ENCODE measurements at regions not wholly inside any gene's neighbourhood (a gene's known extent, or its start where the extent isn't known, plus 50 kb on each side); places are given as distances from the start of the nearest gene placed in this dataset.

DNA sequence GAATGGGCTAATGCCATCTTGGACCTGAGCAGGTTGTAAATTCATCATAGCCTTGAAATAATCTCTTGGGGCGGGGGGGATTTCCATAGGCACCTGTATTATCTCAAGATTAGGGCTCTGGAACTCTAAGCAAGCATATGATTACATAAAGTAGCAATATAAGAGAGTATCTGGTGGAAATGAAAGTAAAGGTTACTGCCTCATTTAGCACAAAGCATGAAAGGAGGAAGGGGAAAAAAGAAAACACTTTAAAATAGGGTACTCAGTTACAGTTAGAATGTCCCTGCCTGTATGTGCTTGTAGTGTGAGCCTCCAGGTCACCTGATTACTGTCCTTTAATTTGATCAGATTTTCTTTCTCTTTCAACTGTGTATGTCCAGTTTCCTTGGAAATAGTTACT is 1079.7 kb upstream of the CDH18 start:
- H3K4me1 Mint-ChIP-seq (ENCODE audit: low read depth): no peaks in the 10 kb centered on the region
- TF ChIP-seq CTCF (IDR thresholded peaks at IDR 0.05): no peak
- no peak overlapping the region for H3K4me3 Mint-ChIP-seq
- H3K9me3 Mint-ChIP-seq: peaks cover 52% of the 10 kb centered on the region
- no peaks in the 10 kb centered on the region for H3K27me3 Mint-ChIP-seq (ENCODE audit: insufficient read depth)
- DNase-seq: no peak
- 0 out of 2 replicates have a peak, but pooled peaks cover 2% of the 10 kb centered on the region for H3K36me3 Mint-ChIP-seq (ENCODE audit: low read depth)
- H3K27ac Mint-ChIP-seq: no peak overlapping the region

GRCh38 chr5:21063146-21063545 is 1075.1 kb upstream of the CDH18 start:
- peaks cover 71% of the 10 kb centered on the region for H3K9me3 Mint-ChIP-seq
- no peak overlapping the region for H3K27ac Mint-ChIP-seq
- no peaks in the 10 kb centered on the region; the same call in 1 of the 2 replicates for H3K27me3 Mint-ChIP-seq (ENCODE audit: insufficient read depth)
- no peaks in the 10 kb centered on the region for H3K4me1 Mint-ChIP-seq (ENCODE audit: low read depth)
- 0 out of 2 replicates have a peak, but pooled peaks cover 6% of the 10 kb centered on the region for H3K36me3 Mint-ChIP-seq (ENCODE audit: low read depth)
- no peak overlapping the region for H3K4me3 Mint-ChIP-seq
- TF ChIP-seq CTCF (IDR thresholded peaks at IDR 0.05): no peak
- DNase-seq: no peak

GRCh38 chr5:21058289-21058688 is 1070.3 kb upstream of the CDH18 start:
- Mint-ChIP-seq H3K27ac (no peak overlapping the region), H3K4me1 (ENCODE audit: low read depth) (no peaks in the 10 kb centered on the region), H3K9me3 (peaks cover 45% of the 10 kb centered on the region), H3K36me3 (ENCODE audit: low read depth) (0 out of 2 replicates have a peak, but pooled peaks cover 6% of the 10 kb centered on the region), H3K27me3 (ENCODE audit: insufficient read depth) (no peaks in the 10 kb centered on the region; the same call in 1 of the 2 replicates), H3K4me3 (no peak overlapping the region)
- DNase-seq: no peak
- no peak for TF ChIP-seq CTCF (IDR thresholded peaks at IDR 0.05)

- Mint-ChIP-seq H3K9me3 (peaks cover 36% of the 10 kb centered on the region), H3K27me3 (ENCODE audit: insufficient read depth) (no peaks in the 10 kb centered on the region), H3K27ac (no peak overlapping the region), H3K36me3 (ENCODE audit: low read depth) (no peaks in the 10 kb centered on the region), H3K4me3 (no peak overlapping the region), H3K4me1 (ENCODE audit: low read depth) (no peaks in the 10 kb centered on the region)
- no peak for TF ChIP-seq CTCF (IDR thresholded peaks at IDR 0.05)
- DNase-seq: no peak
Measured at GRCh38 chr5:21051945-21052344, 1063.9 kb upstream of the CDH18 start.

- no peaks in the 10 kb centered on the region for H3K4me1 Mint-ChIP-seq (ENCODE audit: low read depth)
- peaks cover 41% of the 10 kb centered on the region for H3K9me3 Mint-ChIP-seq
- H3K27me3 Mint-ChIP-seq (ENCODE audit: insufficient read depth): no peaks in the 10 kb centered on the region
- H3K36me3 Mint-ChIP-seq (ENCODE audit: low read depth): no peaks in the 10 kb centered on the region
- no peak for TF ChIP-seq CTCF (IDR thresholded peaks at IDR 0.05)
- DNase-seq: no peak
- H3K4me3 Mint-ChIP-seq: no peak overlapping the region
- H3K27ac Mint-ChIP-seq: no peak overlapping the region
Measured at GRCh38 chr5:21049901-21050300, 1061.9 kb upstream of the CDH18 start.

DNA sequence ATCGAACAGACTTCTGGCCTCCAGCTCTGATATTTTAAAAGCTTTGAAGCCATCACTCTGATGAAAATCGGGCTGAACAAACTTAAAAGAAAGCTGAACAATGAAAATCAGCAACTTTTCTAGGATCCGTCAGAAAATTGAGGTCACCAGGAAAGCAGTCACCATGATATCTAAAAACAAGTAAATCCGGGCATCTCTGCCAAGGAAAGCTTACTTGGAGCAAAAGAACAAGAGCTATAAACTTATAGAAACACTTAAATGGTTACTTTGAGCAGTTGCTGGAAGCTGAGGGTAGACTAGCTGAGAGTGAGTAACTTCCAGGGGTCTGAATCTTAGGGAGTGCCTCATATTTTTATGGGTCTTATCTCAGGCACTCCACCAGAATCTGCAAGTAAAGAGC is 1043.0 kb upstream of the CDH18 start:
- DNase-seq: no peak
- H3K9me3 Mint-ChIP-seq: peaks cover 24% of the 10 kb centered on the region
- H3K27ac Mint-ChIP-seq: no peak overlapping the region
- H3K27me3 Mint-ChIP-seq (ENCODE audit: insufficient read depth): no peaks in the 10 kb centered on the region; the same call in 1 of the 2 replicates
- no peaks in the 10 kb centered on the region for H3K4me1 Mint-ChIP-seq (ENCODE audit: low read depth)
- H3K36me3 Mint-ChIP-seq (ENCODE audit: low read depth): no peaks in the 10 kb centered on the region
- no peak for TF ChIP-seq CTCF (IDR thresholded peaks at IDR 0.05)
- H3K4me3 Mint-ChIP-seq: no peak overlapping the region
